Activated naive CD8-positive, alpha-beta T cell (primary cell): ENCODE measurements at regions not wholly inside any gene's neighbourhood (a gene's known extent, or its start where the extent isn't known, plus 50 kb on each side); places are given as distances from the start of the nearest gene placed in this dataset.

Experiments
- H3K27ac Mint-ChIP-seq: one replicate; pipeline ENCODE4 v1.8.0; 2021; ENCODE audit warnings: mixed read lengths
- H3K27me3 Mint-ChIP-seq: one replicate; pipeline ENCODE4 v1.8.0; 2021; ENCODE audit warnings: mixed read lengths
- H3K36me3 Mint-ChIP-seq: one replicate; pipeline ENCODE4 v1.8.0; 2021; ENCODE audit warnings: mixed read lengths
- H3K4me1 Mint-ChIP-seq: one replicate; pipeline ENCODE4 v1.8.0; 2021; ENCODE audit warnings: low read depth, mixed read lengths
- H3K4me3 Mint-ChIP-seq: one replicate; pipeline ENCODE4 v1.8.0; 2021; ENCODE audit warnings: mild to moderate bottlenecking, mixed read lengths
- H3K9me3 Mint-ChIP-seq: one replicate; pipeline ENCODE4 v1.8.0; 2021; ENCODE audit warnings: low read depth, mixed read lengths

GRCh38 chr1:30505853-30506252 lies 217.5 kb downstream of the MATN1 start:
- Mint-ChIP-seq H3K27me3 (peaks cover 4% of the 10 kb centered on the region), H3K4me3 (no peak overlapping the region), H3K9me3 (peaks cover 15% of the 10 kb centered on the region), H3K4me1 (no peaks in the 10 kb centered on the region), H3K36me3 (no peaks in the 10 kb centered on the region), H3K27ac (no peak overlapping the region)

GRCh38 chr1:30492451-30492850 lies 230.9 kb downstream of the MATN1 start:
- Mint-ChIP-seq H3K27me3 (peaks cover 2% of the 10 kb centered on the region), H3K4me3 (no peak overlapping the region)

GRCh38 chr1:30491831-30492230 lies 231.6 kb downstream of the MATN1 start:
- Mint-ChIP-seq H3K27ac (no peak overlapping the region), H3K4me1 (no peaks in the 10 kb centered on the region), H3K4me3 (no peak overlapping the region), H3K36me3 (no peaks in the 10 kb centered on the region), H3K9me3 (no peaks in the 10 kb centered on the region), H3K27me3 (peaks cover 2% of the 10 kb centered on the region)

More at GRCh38 chr1:30492451-30492850, 230.9 kb downstream of the MATN1 start:
- Mint-ChIP-seq H3K36me3 (no peaks in the 10 kb centered on the region), H3K27ac (no peak overlapping the region), H3K4me1 (no peaks in the 10 kb centered on the region), H3K9me3 (no peaks in the 10 kb centered on the region)

- no peaks in the 10 kb centered on the region for H3K36me3 Mint-ChIP-seq
- no peak overlapping the region for H3K4me3 Mint-ChIP-seq
- no peak overlapping the region for H3K27ac Mint-ChIP-seq
- no peaks in the 10 kb centered on the region for H3K9me3 Mint-ChIP-seq
- peaks cover 2% of the 10 kb centered on the region for H3K27me3 Mint-ChIP-seq
- H3K4me1 Mint-ChIP-seq = no peaks in the 10 kb centered on the region
These were observed 232.8 kb downstream of the MATN1 start for GRCh38 chr1:30490554-30491053.

GRCh38 chr1:30489737-30490389 lies 233.5 kb downstream of the MATN1 start:
- H3K27me3 Mint-ChIP-seq = peaks cover 2% of the 10 kb centered on the region
- H3K4me3 Mint-ChIP-seq = no peak overlapping the region
- no peaks in the 10 kb centered on the region for H3K9me3 Mint-ChIP-seq
- H3K27ac Mint-ChIP-seq = no peak overlapping the region
- H3K36me3 Mint-ChIP-seq = no peaks in the 10 kb centered on the region
- no peaks in the 10 kb centered on the region for H3K4me1 Mint-ChIP-seq

GRCh38 chr1:30488324-30488913 lies 235.0 kb downstream of the MATN1 start:
- Mint-ChIP-seq H3K9me3 (no peaks in the 10 kb centered on the region), H3K27ac (no peak overlapping the region), H3K36me3 (no peaks in the 10 kb centered on the region)

GRCh38 chr1:30487042-30487441 lies 236.3 kb downstream of the MATN1 start:
- H3K4me3 Mint-ChIP-seq = no peak overlapping the region
- H3K36me3 Mint-ChIP-seq = peaks cover under 1% of the 10 kb centered on the region
- H3K4me1 Mint-ChIP-seq = no peaks in the 10 kb centered on the region
- H3K27ac Mint-ChIP-seq = no peak overlapping the region
- peaks cover under 1% of the 10 kb centered on the region for H3K9me3 Mint-ChIP-seq
- H3K27me3 Mint-ChIP-seq = peaks cover 4% of the 10 kb centered on the region

More at GRCh38 chr1:30488324-30488913, 235.0 kb downstream of the MATN1 start:
- Mint-ChIP-seq H3K4me1 (no peaks in the 10 kb centered on the region), H3K4me3 (no peak overlapping the region), H3K27me3 (peaks cover 4% of the 10 kb centered on the region)

GRCh38 chr1:30485072-30485471 lies 238.3 kb downstream of the MATN1 start:
- peaks cover 7% of the 10 kb centered on the region for H3K27me3 Mint-ChIP-seq
- H3K36me3 Mint-ChIP-seq = peaks cover 7% of the 10 kb centered on the region
- no peak overlapping the region for H3K4me3 Mint-ChIP-seq
- no peak overlapping the region for H3K27ac Mint-ChIP-seq
- no peaks in the 10 kb centered on the region for H3K4me1 Mint-ChIP-seq
- peaks cover 9% of the 10 kb centered on the region for H3K9me3 Mint-ChIP-seq

- Mint-ChIP-seq H3K9me3 (peaks cover 9% of the 10 kb centered on the region), H3K27ac (no peak overlapping the region), H3K4me3 (no peak overlapping the region), H3K4me1 (no peaks in the 10 kb centered on the region), H3K27me3 (peaks cover 5% of the 10 kb centered on the region), H3K36me3 (peaks cover 7% of the 10 kb centered on the region)
These were observed 238.7 kb downstream of the MATN1 start for GRCh38 chr1:30484668-30485067.

- no peak overlapping the region for H3K27ac Mint-ChIP-seq
- no peaks in the 10 kb centered on the region for H3K4me1 Mint-ChIP-seq
- H3K4me3 Mint-ChIP-seq = no peak overlapping the region
- peaks cover 7% of the 10 kb centered on the region for H3K36me3 Mint-ChIP-seq
- peaks cover 5% of the 10 kb centered on the region for H3K27me3 Mint-ChIP-seq
- H3K9me3 Mint-ChIP-seq = peaks cover 9% of the 10 kb centered on the region
These were observed 243.8 kb downstream of the MATN1 start for GRCh38 chr1:30479575-30479974.

GRCh38 chr1:30478799-30479563 lies 244.4 kb downstream of the MATN1 start:
- no peak overlapping the region for H3K27ac Mint-ChIP-seq
- no peak overlapping the region for H3K4me3 Mint-ChIP-seq

GRCh38 chr1:30478283-30478682 lies 245.1 kb downstream of the MATN1 start:
- Mint-ChIP-seq H3K27ac (no peak overlapping the region), H3K9me3 (peaks cover 9% of the 10 kb centered on the region), H3K4me3 (no peak overlapping the region), H3K27me3 (peaks cover 2% of the 10 kb centered on the region), H3K4me1 (no peaks in the 10 kb centered on the region), H3K36me3 (peaks cover 7% of the 10 kb centered on the region)

More at GRCh38 chr1:30478799-30479563, 244.4 kb downstream of the MATN1 start:
- Mint-ChIP-seq H3K9me3 (peaks cover 9% of the 10 kb centered on the region), H3K36me3 (peaks cover 7% of the 10 kb centered on the region), H3K27me3 (peaks cover 5% of the 10 kb centered on the region), H3K4me1 (no peaks in the 10 kb centered on the region)

- peaks cover 9% of the 10 kb centered on the region for H3K9me3 Mint-ChIP-seq
- H3K27me3 Mint-ChIP-seq = peaks cover 2% of the 10 kb centered on the region
- H3K4me3 Mint-ChIP-seq = no peak overlapping the region
- H3K36me3 Mint-ChIP-seq = peaks cover 7% of the 10 kb centered on the region
- H3K27ac Mint-ChIP-seq = no peak overlapping the region
- no peaks in the 10 kb centered on the region for H3K4me1 Mint-ChIP-seq
These were observed 245.8 kb downstream of the MATN1 start for GRCh38 chr1:30477588-30477987.

- Mint-ChIP-seq H3K9me3 (peaks cover 8% of the 10 kb centered on the region), H3K4me1 (no peaks in the 10 kb centered on the region), H3K27me3 (peaks cover 2% of the 10 kb centered on the region), H3K4me3 (no peak overlapping the region), H3K36me3 (peaks cover 6% of the 10 kb centered on the region), H3K27ac (no peak overlapping the region)
These were observed 246.4 kb downstream of the MATN1 start for GRCh38 chr1:30476911-30477459.

GRCh38 chr1:30476476-30476875 lies 246.9 kb downstream of the MATN1 start:
- no peaks in the 10 kb centered on the region for H3K4me1 Mint-ChIP-seq
- peaks cover 3% of the 10 kb centered on the region for H3K36me3 Mint-ChIP-seq
- H3K27ac Mint-ChIP-seq = no peak overlapping the region
- H3K27me3 Mint-ChIP-seq = peaks cover 2% of the 10 kb centered on the region
- H3K4me3 Mint-ChIP-seq = no peak overlapping the region
- peaks cover 4% of the 10 kb centered on the region for H3K9me3 Mint-ChIP-seq
